ENCODE measurements at regions not wholly inside any gene's neighbourhood (a gene's known extent, or its start where the extent isn't known, plus 50 kb on each side); places are given as distances from the start of the nearest gene placed in this dataset.

- TF ChIP-seq CTCF (conservative IDR thresholded peaks at IDR 0.05): no peak
These were observed 246.9 kb upstream of the PCDH7 start for GRCh38 chr4:30473225-30473624.

GRCh38 chr4:30495251-30495650 is 224.9 kb upstream of the PCDH7 start:
- no peak for TF ChIP-seq CTCF (conservative IDR thresholded peaks at IDR 0.05)
- H3K27ac ChIP-seq: no peak overlapping the region

More at GRCh38 chr4:30473225-30473624, 246.9 kb upstream of the PCDH7 start:
- no peak overlapping the region for H3K27ac ChIP-seq

- no peak for TF ChIP-seq CTCF (conservative IDR thresholded peaks at IDR 0.05)
- H3K27ac ChIP-seq: no peak overlapping the region
These were observed 224.4 kb upstream of the PCDH7 start for GRCh38 chr4:30495651-30496310.

- no peak for TF ChIP-seq CTCF (conservative IDR thresholded peaks at IDR 0.05)
- H3K27ac ChIP-seq: no peak overlapping the region
These were observed 208.4 kb upstream of the PCDH7 start for GRCh38 chr4:30511751-30512150.

GRCh38 chr4:30518211-30518610 is 202.0 kb upstream of the PCDH7 start:
- no peak for TF ChIP-seq CTCF (conservative IDR thresholded peaks at IDR 0.05)
- no peak overlapping the region for H3K27ac ChIP-seq

- H3K27ac ChIP-seq: no peak overlapping the region
- no peak for TF ChIP-seq CTCF (conservative IDR thresholded peaks at IDR 0.05)
These were observed 194.4 kb upstream of the PCDH7 start for GRCh38 chr4:30525662-30526315.

GRCh38 chr4:30535255-30535654 is 184.9 kb upstream of the PCDH7 start:
- no peak overlapping the region for H3K27ac ChIP-seq
- no peak for TF ChIP-seq CTCF (conservative IDR thresholded peaks at IDR 0.05)

All from VCaP (cell line).